WTC11 (cell line): ENCODE measurements at regions not wholly inside any gene's neighbourhood (a gene's known extent, or its start where the extent isn't known, plus 50 kb on each side); places are given as distances from the start of the nearest gene placed in this dataset.

Experiments used
- ATAC-seq: fragments of 200-7000 bp; cut with Tn5 transposase; 2 replicates; pipeline ENCODE4 v1.10.0; 2021; ENCODE audit warnings: mild to moderate bottlenecking, moderate library complexity
- CTCF ChIA-PET: fragments of 300-600 bp; sonication (Branson Sonifier 250); formaldehyde crosslinking; loops from one replicate; lab custom pipeline; 2021; ENCODE audit warnings: antibody characterized with exemption; lab: Charles Lee
- POLR2A ChIA-PET: fragments of 350-600 bp; sonication (Branson Sonifier 250); formaldehyde crosslinking; loops from one replicate; lab custom pipeline; 2021; ENCODE audit warnings: antibody characterized with exemption; lab: Charles Lee
- DNase-seq: peaks from one replicate; pipeline ENCODE4 v3.0.0; 2021; ENCODE audit warnings: low spot score
- H3K27ac Mint-ChIP-seq: 2 replicates; pipeline ENCODE4 v1.8.0; 2021; ENCODE audit warnings: mixed read lengths
- H3K27me3 Mint-ChIP-seq: 2 replicates; pipeline ENCODE4 v1.8.0; 2021; ENCODE audit warnings: low read depth, mild to moderate bottlenecking, moderate library complexity, mixed read lengths
- H3K36me3 Mint-ChIP-seq: 2 replicates; pipeline ENCODE4 v1.8.0; 2021; ENCODE audit warnings: mixed read lengths
- H3K4me1 Mint-ChIP-seq: 2 replicates; pipeline ENCODE4 v1.8.0; 2022; ENCODE audit warnings: mixed read lengths
- H3K4me3 Mint-ChIP-seq: 2 replicates; pipeline ENCODE4 v1.8.0; 2021; ENCODE audit warnings: mild to moderate bottlenecking, moderate library complexity, mixed read lengths
- H3K9me3 Mint-ChIP-seq: 2 replicates; pipeline ENCODE4 v1.8.0; 2021; ENCODE audit warnings: mixed read lengths
- CBFB ChIP-seq: sonication (generic); formaldehyde crosslinking; IDR thresholded peaks from 2 replicates; pipeline ENCODE4 v1.8.1; 2022; ENCODE audit warnings: mild to moderate bottlenecking, low read depth, missing genetic modification reagents
- CREM ChIP-seq: sonication (generic); formaldehyde crosslinking; IDR thresholded peaks from 2 replicates; pipeline ENCODE4 v1.8.1; 2022; ENCODE audit warnings: mild to moderate bottlenecking, missing genetic modification reagents, moderate library complexity
- ELF4 ChIP-seq: sonication (generic); formaldehyde crosslinking; IDR thresholded peaks from 2 replicates; pipeline ENCODE4 v1.8.1; 2022; ENCODE audit warnings: low read depth, mild to moderate bottlenecking, moderate library complexity, missing genetic modification reagents
- GABPB1 ChIP-seq: sonication (generic); formaldehyde crosslinking; IDR thresholded peaks from 2 replicates; pipeline ENCODE4 v1.8.1; 2023; ENCODE audit warnings: mild to moderate bottlenecking, missing genetic modification reagents
- IRF2 ChIP-seq: sonication (generic); formaldehyde crosslinking; IDR thresholded peaks from 2 replicates; pipeline ENCODE4 v1.8.0; 2022; ENCODE audit warnings: low read depth, missing genetic modification reagents, borderline replicate concordance
- JAZF1 ChIP-seq: fragments of 250-450 bp; sonication (Bioruptor Pico); IDR thresholded peaks from 2 replicates; pipeline ENCODE4 v1.9.0; 2021; ENCODE audit warnings: moderate library complexity, mild to moderate bottlenecking, inconsistent platforms
- KAT7 ChIP-seq: sonication (generic); formaldehyde crosslinking; IDR thresholded peaks from 2 replicates; pipeline ENCODE4 v1.8.1; 2023; ENCODE audit warnings: missing genetic modification reagents, mild to moderate bottlenecking, borderline replicate concordance
- MXD4 ChIP-seq: fragments of 250-450 bp; sonication (Bioruptor Pico); IDR thresholded peaks from 2 replicates; pipeline ENCODE4 v1.8.0; 2021; ENCODE audit warnings: mild to moderate bottlenecking, moderate library complexity, borderline replicate concordance
- MYBL2 ChIP-seq: sonication (generic); formaldehyde crosslinking; IDR thresholded peaks from 2 replicates; pipeline ENCODE4 v1.8.1; 2023; ENCODE audit warnings: mild to moderate bottlenecking, moderate library complexity, missing genetic modification reagents
- NFE2L1 ChIP-seq: sonication (generic); formaldehyde crosslinking; IDR thresholded peaks from 2 replicates; pipeline ENCODE4 v1.8.1; 2023; ENCODE audit warnings: missing genetic modification reagents
- NR3C1 ChIP-seq: sonication (generic); formaldehyde crosslinking; conservative IDR thresholded peaks from 2 replicates; pipeline ENCODE4 v1.8.1; 2023; ENCODE audit warnings: low read depth, mild to moderate bottlenecking, missing genetic modification reagents
- OVOL2 ChIP-seq: fragments of 250-450 bp; sonication (Bioruptor Pico); IDR thresholded peaks from 2 replicates; pipeline ENCODE4 v1.9.0; 2021; ENCODE audit warnings: mild to moderate bottlenecking, borderline replicate concordance
- RORB ChIP-seq: fragments of 250-450 bp; sonication (Bioruptor Pico); IDR thresholded peaks from 2 replicates; pipeline ENCODE4 v1.9.0; 2021; ENCODE audit warnings: mild to moderate bottlenecking
- USF2 ChIP-seq: sonication (generic); formaldehyde crosslinking; IDR thresholded peaks from 2 replicates; pipeline ENCODE4 v1.8.1; 2023; ENCODE audit warnings: mild to moderate bottlenecking, missing genetic modification reagents, moderate library complexity
- ZBTB21 ChIP-seq: sonication (generic); formaldehyde crosslinking; IDR thresholded peaks from 2 replicates; pipeline ENCODE4 v1.8.1; 2023; ENCODE audit warnings: mild to moderate bottlenecking, missing genetic modification reagents, borderline replicate concordance
- ZMAT4 ChIP-seq: fragments of 250-450 bp; sonication (Bioruptor Pico); IDR thresholded peaks from 2 replicates; pipeline ENCODE4 v1.9.0; 2021; ENCODE audit warnings: mild to moderate bottlenecking
- TF ChIP-seq, protein P1 (sequence below): sonication (generic); formaldehyde crosslinking; IDR thresholded peaks from 2 replicates; pipeline ENCODE4 v1.8.0; 2022; ENCODE audit warnings: mild to moderate bottlenecking, missing genetic modification reagents
- TF ChIP-seq, protein P2 (sequence below): sonication (generic); formaldehyde crosslinking; IDR thresholded peaks from 2 replicates; pipeline ENCODE4 v1.8.0; 2022; ENCODE audit warnings: mild to moderate bottlenecking, missing genetic modification reagents
- TF ChIP-seq, protein P3 (sequence below): sonication (generic); formaldehyde crosslinking; IDR thresholded peaks from 2 replicates; pipeline ENCODE4 v1.8.1; 2023; ENCODE audit warnings: mild to moderate bottlenecking, missing genetic modification reagents, moderate library complexity
- TF ChIP-seq, protein P4 (sequence below): sonication (generic); formaldehyde crosslinking; IDR thresholded peaks from 2 replicates; pipeline ENCODE4 v1.8.0; 2023; ENCODE audit warnings: missing genetic modification reagents, mild to moderate bottlenecking, borderline replicate concordance

GRCh38 chr2:43062058-43062457, 164.3 kb downstream of the ZFP36L2 start:
- peaks cover 22% of the 10 kb centered on the region for H3K9me3 Mint-ChIP-seq
- DNase-seq (no peak), ATAC-seq (no peak)
- H3K27me3 Mint-ChIP-seq = no peaks in the 10 kb centered on the region; the same call in none of the 2 replicates
- peaks cover 10% of the 10 kb centered on the region for H3K36me3 Mint-ChIP-seq
- H3K4me1 Mint-ChIP-seq = peaks cover 16% of the 10 kb centered on the region
- CTCF ChIA-PET = no interaction called here
- H3K4me3 Mint-ChIP-seq = no peak overlapping the region
- POLR2A ChIA-PET = no interaction called here
- H3K27ac Mint-ChIP-seq = no peak overlapping the region
- TF ChIP-seq, protein P1, sequence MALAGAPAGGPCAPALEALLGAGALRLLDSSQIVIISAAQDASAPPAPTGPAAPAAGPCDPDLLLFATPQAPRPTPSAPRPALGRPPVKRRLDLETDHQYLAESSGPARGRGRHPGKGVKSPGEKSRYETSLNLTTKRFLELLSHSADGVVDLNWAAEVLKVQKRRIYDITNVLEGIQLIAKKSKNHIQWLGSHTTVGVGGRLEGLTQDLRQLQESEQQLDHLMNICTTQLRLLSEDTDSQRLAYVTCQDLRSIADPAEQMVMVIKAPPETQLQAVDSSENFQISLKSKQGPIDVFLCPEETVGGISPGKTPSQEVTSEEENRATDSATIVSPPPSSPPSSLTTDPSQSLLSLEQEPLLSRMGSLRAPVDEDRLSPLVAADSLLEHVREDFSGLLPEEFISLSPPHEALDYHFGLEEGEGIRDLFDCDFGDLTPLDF (CRISPR knock-in tag) = no peak
- TF ChIP-seq IRF2 (CRISPR knock-in tag) (no peak), USF2 (no peak), MXD4 (CRISPR knock-in tag) (no peak), NR3C1 (CRISPR knock-in tag) (no peak), CREM (CRISPR knock-in tag) (no peak), KAT7 (no peak), GABPB1 (CRISPR knock-in tag) (no peak), ZBTB21 (CRISPR knock-in tag) (no peak), RORB (no peak)
- TF ChIP-seq, protein P2, sequence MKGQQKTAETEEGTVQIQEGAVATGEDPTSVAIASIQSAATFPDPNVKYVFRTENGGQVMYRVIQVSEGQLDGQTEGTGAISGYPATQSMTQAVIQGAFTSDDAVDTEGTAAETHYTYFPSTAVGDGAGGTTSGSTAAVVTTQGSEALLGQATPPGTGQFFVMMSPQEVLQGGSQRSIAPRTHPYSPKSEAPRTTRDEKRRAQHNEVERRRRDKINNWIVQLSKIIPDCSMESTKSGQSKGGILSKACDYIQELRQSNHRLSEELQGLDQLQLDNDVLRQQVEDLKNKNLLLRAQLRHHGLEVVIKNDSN = no peak

GRCh38 chr2:43060390-43061016, 165.9 kb downstream of the ZFP36L2 start:
- ChIA-PET POLR2A (no interaction called here), CTCF (no interaction called here)
- H3K36me3 Mint-ChIP-seq = peaks cover 10% of the 10 kb centered on the region
- peaks cover 16% of the 10 kb centered on the region for H3K4me1 Mint-ChIP-seq
- TF ChIP-seq GABPB1 (CRISPR knock-in tag) (no peak), CBFB (CRISPR knock-in tag) (no peak), JAZF1 (CRISPR knock-in tag) (no peak)
- ATAC-seq = no peak
- peaks cover 22% of the 10 kb centered on the region for H3K9me3 Mint-ChIP-seq
- H3K4me3 Mint-ChIP-seq = no peak overlapping the region
- H3K27ac Mint-ChIP-seq = no peak overlapping the region
- no peak for DNase-seq
- H3K27me3 Mint-ChIP-seq = no peaks in the 10 kb centered on the region; the same call in none of the 2 replicates

DNA sequence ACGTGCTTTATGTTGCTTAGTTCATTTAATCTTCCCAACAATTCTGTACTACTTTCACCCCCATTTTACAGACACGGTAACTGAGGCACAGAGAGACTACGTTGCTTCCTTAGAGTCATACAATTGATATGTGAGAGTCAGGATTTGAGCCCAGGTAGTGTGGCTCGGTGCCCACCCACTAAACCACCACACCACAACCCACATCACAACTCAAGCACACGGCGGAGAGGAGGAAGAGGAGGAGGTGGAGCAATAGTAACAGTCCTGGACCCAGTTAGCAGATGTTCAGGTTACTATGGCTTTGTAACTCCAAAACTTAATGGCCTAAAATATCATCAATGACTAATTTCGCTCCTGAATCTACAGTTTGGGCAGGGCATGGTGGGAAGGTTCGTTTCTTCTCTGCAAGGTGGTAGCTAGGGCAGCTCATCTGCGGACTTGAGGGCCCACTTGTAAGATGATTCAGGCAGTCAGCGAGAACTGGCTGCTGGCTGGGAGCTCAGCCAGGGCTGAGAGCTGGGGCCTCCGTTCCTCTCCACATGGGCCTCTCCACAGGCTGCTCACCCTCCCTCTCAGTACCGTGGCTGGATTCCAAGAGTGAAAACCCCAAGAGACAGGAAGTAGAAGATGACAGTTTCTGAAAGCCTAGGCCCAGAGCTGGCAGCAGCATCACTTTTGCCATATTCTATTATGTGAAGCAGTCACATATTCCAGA, 167.1 kb downstream of the ZFP36L2 start:
- Mint-ChIP-seq H3K9me3 (peaks cover 19% of the 10 kb centered on the region), H3K27me3 (no peaks in the 10 kb centered on the region; the same call in none of the 2 replicates), H3K36me3 (peaks cover 9% of the 10 kb centered on the region), H3K27ac (no peak overlapping the region), H3K4me1 (peaks cover 16% of the 10 kb centered on the region), H3K4me3 (no peak overlapping the region)
- DNase-seq (no peak), ATAC-seq (no peak)
- POLR2A ChIA-PET = no interaction called here
- CTCF ChIA-PET = interaction anchor here (0.6 to 0.8 kb wide), 2 partner anchors 9 to 29 kb away, joined by 3 to 4 read pairs; no protein-coding TSS in a partner anchor
- TF ChIP-seq OVOL2 (CRISPR knock-in tag) = no peak
- TF ChIP-seq MYBL2 (CRISPR knock-in tag) = no peak

GRCh38 chr2:43058726-43059110, 167.7 kb downstream of the ZFP36L2 start:
- Mint-ChIP-seq H3K4me1 (peaks cover 16% of the 10 kb centered on the region), H3K27ac (no peak overlapping the region), H3K36me3 (peaks cover 4% of the 10 kb centered on the region), H3K4me3 (no peak overlapping the region), H3K27me3 (no peaks in the 10 kb centered on the region; the same call in none of the 2 replicates), H3K9me3 (peaks cover 14% of the 10 kb centered on the region)
- ChIA-PET CTCF (interaction anchor here (0.8 to 0.9 kb wide), 3 partner anchors 28 to 47 kb away, joined by 3 to 4 read pairs (median 3); no protein-coding TSS in a partner anchor), POLR2A (no interaction called here)
- DNase-seq (no peak), ATAC-seq (no peak)
- TF ChIP-seq NR3C1 (CRISPR knock-in tag) (no peak), ZMAT4 (CRISPR knock-in tag) (no peak), NFE2L1 (no peak), ELF4 (CRISPR knock-in tag) (no peak), GABPB1 (CRISPR knock-in tag) (no peak)
- TF ChIP-seq, protein P3, sequence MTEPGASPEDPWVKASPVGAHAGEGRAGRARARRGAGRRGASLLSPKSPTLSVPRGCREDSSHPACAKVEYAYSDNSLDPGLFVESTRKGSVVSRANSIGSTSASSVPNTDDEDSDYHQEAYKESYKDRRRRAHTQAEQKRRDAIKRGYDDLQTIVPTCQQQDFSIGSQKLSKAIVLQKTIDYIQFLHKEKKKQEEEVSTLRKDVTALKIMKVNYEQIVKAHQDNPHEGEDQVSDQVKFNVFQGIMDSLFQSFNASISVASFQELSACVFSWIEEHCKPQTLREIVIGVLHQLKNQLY = no peak
- TF ChIP-seq, protein P4, sequence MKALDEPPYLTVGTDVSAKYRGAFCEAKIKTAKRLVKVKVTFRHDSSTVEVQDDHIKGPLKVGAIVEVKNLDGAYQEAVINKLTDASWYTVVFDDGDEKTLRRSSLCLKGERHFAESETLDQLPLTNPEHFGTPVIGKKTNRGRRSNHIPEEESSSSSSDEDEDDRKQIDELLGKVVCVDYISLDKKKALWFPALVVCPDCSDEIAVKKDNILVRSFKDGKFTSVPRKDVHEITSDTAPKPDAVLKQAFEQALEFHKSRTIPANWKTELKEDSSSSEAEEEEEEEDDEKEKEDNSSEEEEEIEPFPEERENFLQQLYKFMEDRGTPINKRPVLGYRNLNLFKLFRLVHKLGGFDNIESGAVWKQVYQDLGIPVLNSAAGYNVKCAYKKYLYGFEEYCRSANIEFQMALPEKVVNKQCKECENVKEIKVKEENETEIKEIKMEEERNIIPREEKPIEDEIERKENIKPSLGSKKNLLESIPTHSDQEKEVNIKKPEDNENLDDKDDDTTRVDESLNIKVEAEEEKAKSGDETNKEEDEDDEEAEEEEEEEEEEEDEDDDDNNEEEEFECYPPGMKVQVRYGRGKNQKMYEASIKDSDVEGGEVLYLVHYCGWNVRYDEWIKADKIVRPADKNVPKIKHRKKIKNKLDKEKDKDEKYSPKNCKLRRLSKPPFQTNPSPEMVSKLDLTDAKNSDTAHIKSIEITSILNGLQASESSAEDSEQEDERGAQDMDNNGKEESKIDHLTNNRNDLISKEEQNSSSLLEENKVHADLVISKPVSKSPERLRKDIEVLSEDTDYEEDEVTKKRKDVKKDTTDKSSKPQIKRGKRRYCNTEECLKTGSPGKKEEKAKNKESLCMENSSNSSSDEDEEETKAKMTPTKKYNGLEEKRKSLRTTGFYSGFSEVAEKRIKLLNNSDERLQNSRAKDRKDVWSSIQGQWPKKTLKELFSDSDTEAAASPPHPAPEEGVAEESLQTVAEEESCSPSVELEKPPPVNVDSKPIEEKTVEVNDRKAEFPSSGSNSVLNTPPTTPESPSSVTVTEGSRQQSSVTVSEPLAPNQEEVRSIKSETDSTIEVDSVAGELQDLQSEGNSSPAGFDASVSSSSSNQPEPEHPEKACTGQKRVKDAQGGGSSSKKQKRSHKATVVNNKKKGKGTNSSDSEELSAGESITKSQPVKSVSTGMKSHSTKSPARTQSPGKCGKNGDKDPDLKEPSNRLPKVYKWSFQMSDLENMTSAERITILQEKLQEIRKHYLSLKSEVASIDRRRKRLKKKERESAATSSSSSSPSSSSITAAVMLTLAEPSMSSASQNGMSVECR (CRISPR knock-in tag) = no peak
